Loucy (cell line): ENCODE measurements at regions not wholly inside any gene's neighbourhood (a gene's known extent, or its start where the extent isn't known, plus 50 kb on each side); places are given as distances from the start of the nearest gene placed in this dataset.
"Not testable (repeated sequence)": the region's sequence is repeated elsewhere in the genome, so short reads cannot be mapped to it uniquely, and the experiment has no call there.

Experiments used
- H2AFZ ChIP-seq: fragments of 200-600 bp; sonication (generic); 2 replicates; pipeline ENCODE4 v1.6.0; 2016; ENCODE audit warnings: antibody characterized with exemption, mild to moderate bottlenecking, low read length, moderate library complexity
- H3F3A ChIP-seq: fragments of 200-600 bp; 2 replicates; pipeline ENCODE4 v1.6.0; 2016; ENCODE audit warnings: antibody characterized with exemption, low read depth, mild to moderate bottlenecking
- H3K27me3 ChIP-seq: fragments of 200-600 bp; sonication (generic); 2 replicates; pipeline ENCODE4 v1.6.1; 2014; ENCODE audit warnings: low read length, mild to moderate bottlenecking; ENCODE audit not compliant: insufficient read depth, poor library complexity, severe bottlenecking
- H3K36me3 ChIP-seq: fragments of 200-600 bp; sonication (generic); 2 replicates; pipeline ENCODE4 v1.6.1; 2016; ENCODE audit warnings: low read length; ENCODE audit not compliant: insufficient read depth
- H3K4me1 ChIP-seq: fragments of 200-600 bp; sonication (generic); 2 replicates; pipeline ENCODE4 v1.5.1; 2014; ENCODE audit warnings: low read length, mild to moderate bottlenecking; ENCODE audit not compliant: insufficient read depth, poor library complexity, severe bottlenecking
- H3K4me2 ChIP-seq: fragments of 200-600 bp; sonication (generic); 2 replicates; pipeline ENCODE4 v1.6.0; 2014; ENCODE audit warnings: antibody characterized with exemption, low read length, low read depth, mild to moderate bottlenecking; ENCODE audit not compliant: poor library complexity, severe bottlenecking
- H3K4me3 ChIP-seq: fragments of 200-600 bp; sonication (generic); 2 replicates; pipeline ENCODE4 v1.5.1; 2014; ENCODE audit warnings: low read length, mild to moderate bottlenecking, mixed read lengths; ENCODE audit not compliant: poor library complexity, severe bottlenecking
- H3K79me2 ChIP-seq: fragments of 200-600 bp; sonication (generic); 2 replicates; pipeline ENCODE4 v1.6.1; 2014; ENCODE audit warnings: low read length; ENCODE audit not compliant: insufficient read depth
- H3K9ac ChIP-seq: fragments of 200-600 bp; sonication (generic); 2 replicates; pipeline ENCODE4 v1.6.0; 2014; ENCODE audit warnings: mild to moderate bottlenecking, low read depth, low read length, moderate library complexity; ENCODE audit not compliant: poor library complexity, severe bottlenecking
- H3K9me2 ChIP-seq: fragments of 200-600 bp; sonication (generic); replicated peaks from 2 replicates; pipeline ENCODE4 v1.6.1; 2016; ENCODE audit warnings: low read depth, low read length, mixed read lengths
- H3K9me3 ChIP-seq: fragments of 200-600 bp; sonication (generic); 2 replicates; pipeline ENCODE4 v1.6.1; 2014; ENCODE audit warnings: mild to moderate bottlenecking, antibody characterized with exemption, low read length, low read depth; ENCODE audit not compliant: insufficient read depth
- H4K20me1 ChIP-seq: fragments of 200-600 bp; sonication (generic); 2 replicates; pipeline ENCODE4 v1.6.0; 2014; ENCODE audit warnings: antibody characterized with exemption, low read length, mild to moderate bottlenecking; ENCODE audit not compliant: insufficient read depth, poor library complexity, severe bottlenecking
- EZH2phosphoT487 ChIP-seq: fragments of 200-600 bp; IDR thresholded peaks from 2 replicates; pipeline ENCODE4 v1.6.1; 2018; ENCODE audit warnings: antibody characterized with exemption, mild to moderate bottlenecking, moderate library complexity, borderline replicate concordance
- TF ChIP-seq, protein P1 (sequence below): fragments of 200-600 bp; sonication (generic); conservative IDR thresholded peaks from 2 replicates; pipeline ENCODE4 v1.5.1; 2014; ENCODE audit warnings: mild to moderate bottlenecking, antibody characterized with exemption, low read length

DNA sequence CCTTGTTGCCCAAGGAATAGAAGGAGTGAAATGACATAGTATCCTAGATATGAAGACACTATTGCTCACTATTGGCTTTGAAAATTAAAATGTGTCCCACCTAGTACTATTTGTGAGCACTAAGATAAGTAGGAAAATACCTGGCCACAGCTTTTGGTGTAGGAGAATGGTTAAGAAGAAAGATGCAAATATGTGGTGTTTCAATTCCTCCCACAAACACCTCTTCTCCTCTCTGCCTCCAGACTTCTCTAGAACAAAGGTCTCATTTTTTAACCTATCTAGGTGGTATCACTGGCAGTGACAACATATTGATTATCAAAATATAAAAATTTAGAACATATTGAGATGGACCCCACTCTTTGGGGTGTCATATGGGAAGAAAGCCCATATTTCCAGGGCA, 929.9 kb upstream of the FANCL start:
- H3K79me2 ChIP-seq = no peaks in the 10 kb centered on the region
- no peaks in the 10 kb centered on the region for H4K20me1 ChIP-seq
- H3K9me2 ChIP-seq = no peaks in the 10 kb centered on the region
- no peaks in the 10 kb centered on the region for H3K36me3 ChIP-seq
- H3K9me3 ChIP-seq = no peaks in the 10 kb centered on the region
- no peaks in the 10 kb centered on the region for H3F3A ChIP-seq
- H3K27me3 ChIP-seq = no peaks in the 10 kb centered on the region
- no peak overlapping the region for H3K4me3 ChIP-seq
- H2AFZ ChIP-seq = no peak overlapping the region
- no peak overlapping the region for H3K4me2 ChIP-seq
- H3K9ac ChIP-seq = no peak overlapping the region
- no peak for TF ChIP-seq EZH2phosphoT487
- TF ChIP-seq, protein P1, sequence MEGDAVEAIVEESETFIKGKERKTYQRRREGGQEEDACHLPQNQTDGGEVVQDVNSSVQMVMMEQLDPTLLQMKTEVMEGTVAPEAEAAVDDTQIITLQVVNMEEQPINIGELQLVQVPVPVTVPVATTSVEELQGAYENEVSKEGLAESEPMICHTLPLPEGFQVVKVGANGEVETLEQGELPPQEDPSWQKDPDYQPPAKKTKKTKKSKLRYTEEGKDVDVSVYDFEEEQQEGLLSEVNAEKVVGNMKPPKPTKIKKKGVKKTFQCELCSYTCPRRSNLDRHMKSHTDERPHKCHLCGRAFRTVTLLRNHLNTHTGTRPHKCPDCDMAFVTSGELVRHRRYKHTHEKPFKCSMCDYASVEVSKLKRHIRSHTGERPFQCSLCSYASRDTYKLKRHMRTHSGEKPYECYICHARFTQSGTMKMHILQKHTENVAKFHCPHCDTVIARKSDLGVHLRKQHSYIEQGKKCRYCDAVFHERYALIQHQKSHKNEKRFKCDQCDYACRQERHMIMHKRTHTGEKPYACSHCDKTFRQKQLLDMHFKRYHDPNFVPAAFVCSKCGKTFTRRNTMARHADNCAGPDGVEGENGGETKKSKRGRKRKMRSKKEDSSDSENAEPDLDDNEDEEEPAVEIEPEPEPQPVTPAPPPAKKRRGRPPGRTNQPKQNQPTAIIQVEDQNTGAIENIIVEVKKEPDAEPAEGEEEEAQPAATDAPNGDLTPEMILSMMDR = no peak
- H3K4me1 ChIP-seq = peaks cover 4% of the 10 kb centered on the region

DNA sequence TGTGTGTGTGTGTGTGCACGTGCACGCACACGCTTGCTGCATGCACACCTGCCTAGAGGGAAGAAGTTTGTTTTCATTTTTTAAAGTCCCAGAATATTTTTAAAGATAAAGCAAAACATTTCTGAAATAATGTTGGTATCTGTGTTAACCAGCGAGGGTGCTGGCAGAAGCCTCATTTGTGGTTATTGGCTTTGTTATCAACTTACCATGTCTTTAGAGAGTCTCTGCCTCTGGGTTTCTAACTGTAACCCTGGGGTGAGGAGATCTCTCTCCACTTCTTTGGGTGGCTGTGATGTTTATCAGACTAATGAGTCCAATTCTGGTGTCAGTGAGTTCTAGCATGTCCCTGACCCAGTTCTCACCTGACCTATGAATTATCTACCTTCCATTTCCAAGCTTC, 927.6 kb upstream of the FANCL start:
- H3K9me3 ChIP-seq = no peaks in the 10 kb centered on the region
- no peak overlapping the region for H3K9ac ChIP-seq
- H3K4me3 ChIP-seq = no peak overlapping the region
- H3K27me3 ChIP-seq = no peaks in the 10 kb centered on the region
- H3F3A ChIP-seq = no peaks in the 10 kb centered on the region
- TF ChIP-seq EZH2phosphoT487 = no peak
- TF ChIP-seq, protein P1 = no peak
- no peak overlapping the region for H3K4me2 ChIP-seq
- H2AFZ ChIP-seq = no peak overlapping the region
- peaks cover 4% of the 10 kb centered on the region for H3K4me1 ChIP-seq
- H4K20me1 ChIP-seq = no peaks in the 10 kb centered on the region
- no peaks in the 10 kb centered on the region for H3K9me2 ChIP-seq
- no peaks in the 10 kb centered on the region for H3K36me3 ChIP-seq
- H3K79me2 ChIP-seq = no peaks in the 10 kb centered on the region

DNA sequence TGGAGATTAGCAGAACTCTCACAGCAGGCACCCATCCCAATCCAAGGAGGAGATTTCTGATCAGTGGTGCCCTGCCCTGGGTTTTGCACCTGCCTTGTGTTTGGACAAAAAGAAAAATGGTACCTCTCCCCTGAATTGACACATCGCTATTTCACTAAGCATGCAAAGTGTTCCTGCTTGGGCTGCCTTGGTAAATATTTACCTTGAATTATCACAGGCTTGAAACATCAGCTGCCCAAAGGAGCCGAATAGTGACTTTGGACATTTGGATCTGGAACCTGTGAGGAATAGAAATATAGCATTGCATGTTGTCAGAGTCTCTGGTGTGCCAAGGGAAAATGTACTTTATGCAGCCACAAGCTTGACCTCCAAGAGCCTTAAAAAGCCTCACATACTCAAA, 926.4 kb upstream of the FANCL start:
- no peaks in the 10 kb centered on the region for H3K79me2 ChIP-seq
- peaks cover 4% of the 10 kb centered on the region for H3K4me1 ChIP-seq
- no peaks in the 10 kb centered on the region for H3K9me2 ChIP-seq
- H3F3A ChIP-seq = no peaks in the 10 kb centered on the region
- no peak overlapping the region for H3K4me2 ChIP-seq
- H3K9me3 ChIP-seq = no peaks in the 10 kb centered on the region
- H3K9ac ChIP-seq = no peak overlapping the region
- H4K20me1 ChIP-seq = no peaks in the 10 kb centered on the region
- TF ChIP-seq EZH2phosphoT487 = no peak
- TF ChIP-seq, protein P1 = no peak
- H3K36me3 ChIP-seq = no peaks in the 10 kb centered on the region
- H2AFZ ChIP-seq = no peak overlapping the region
- H3K4me3 ChIP-seq = no peak overlapping the region
- H3K27me3 ChIP-seq = no peaks in the 10 kb centered on the region

DNA sequence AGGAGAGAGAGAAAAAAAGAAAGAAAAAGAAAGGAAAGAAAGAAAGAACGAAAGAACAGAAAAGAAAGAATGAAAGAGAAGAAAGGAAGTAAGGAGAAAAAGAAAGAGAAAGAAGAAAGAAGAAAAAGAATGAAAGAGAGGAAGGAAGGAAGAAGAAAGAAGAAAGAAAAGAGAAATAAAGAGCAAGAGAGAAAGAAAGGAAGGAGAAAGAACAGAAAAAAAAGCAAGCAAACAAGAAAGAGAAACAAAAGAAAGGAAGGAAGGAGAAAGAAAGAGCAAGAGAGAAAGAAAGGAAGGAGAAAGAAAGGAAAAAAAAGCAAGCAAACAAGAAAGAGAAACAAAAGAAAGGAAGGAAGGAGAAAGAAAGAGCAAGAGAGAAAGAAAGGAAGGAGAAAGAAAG, 916.8 kb upstream of the FANCL start:
- not testable (repeated sequence) for H3K27me3 ChIP-seq, H3K4me3 ChIP-seq, H2AFZ ChIP-seq, H3K9me3 ChIP-seq, H3K9ac ChIP-seq, H3K36me3 ChIP-seq, H3K9me2 ChIP-seq, H3K79me2 ChIP-seq, H4K20me1 ChIP-seq, H3K4me2 ChIP-seq, H3F3A ChIP-seq
- H3K4me1 ChIP-seq = peaks cover 11% of the 10 kb centered on the region
